Activated B cell treated with CpG ODN at 0.5 μM for 24 hours (primary cell): ENCODE measurements at regions not wholly inside any gene's neighbourhood (a gene's known extent, or its start where the extent isn't known, plus 50 kb on each side); places are given as distances from the start of the nearest gene placed in this dataset.

Experiments used
- ATAC-seq: fragments of 200-7000 bp; cut with Tn5 transposase; one replicate; pipeline ENCODE4 v1.10.0; 2021; ENCODE audit warnings: low read depth, mild to moderate bottlenecking, moderate library complexity
- CTCF ChIA-PET: fragments of 350-600 bp; sonication (Branson Sonifier 250); formaldehyde crosslinking; loops from one replicate; lab custom pipeline; 2021; ENCODE audit warnings: antibody characterized with exemption; lab: Charles Lee
- POLR2A ChIA-PET: fragments of 350-600 bp; sonication (Branson Sonifier 250); formaldehyde crosslinking; loops from one replicate; lab custom pipeline; 2021; ENCODE audit warnings: antibody characterized with exemption; lab: Charles Lee
- DNase-seq: peaks from one replicate; pipeline ENCODE4 v3.0.0; 2022
- H3K27ac Mint-ChIP-seq: one replicate; pipeline ENCODE4 v1.8.0; 2020; ENCODE audit warnings: mixed read lengths
- H3K27me3 Mint-ChIP-seq: one replicate; pipeline ENCODE4 v1.8.0; 2021; ENCODE audit warnings: mixed read lengths
- H3K36me3 Mint-ChIP-seq: one replicate; pipeline ENCODE4 v1.8.0; 2021; ENCODE audit warnings: low read depth, mixed read lengths
- H3K4me1 Mint-ChIP-seq: one replicate; pipeline ENCODE4 v1.8.0; 2021; ENCODE audit warnings: mixed read lengths
- H3K4me3 Mint-ChIP-seq: one replicate; pipeline ENCODE4 v1.8.0; 2020; ENCODE audit warnings: mild to moderate bottlenecking, mixed read lengths
- H3K9me3 Mint-ChIP-seq: one replicate; pipeline ENCODE4 v1.8.0; 2020; ENCODE audit warnings: mixed read lengths
- CTCF ChIP-seq: fragments of 200-600 bp; IDR thresholded peaks from one replicate; pipeline ENCODE4 v1.8.0; 2022; ENCODE audit warnings: antibody characterized with exemption, mild to moderate bottlenecking
- intact Hi-C: fragments of 100-400 bp; cut with micrococcal nuclease; formaldehyde crosslinking; loops from one replicate; pipeline ENCODE4 v1.15.1; 2024

GRCh38 chr11:110909336-110909735 lies 197.1 kb upstream of the ARHGAP20 start:
- POLR2A ChIA-PET = no interaction called here
- CTCF ChIA-PET = no interaction called here
- no peak overlapping the region for H3K4me3 Mint-ChIP-seq
- intact Hi-C loops = no loop called here
- H3K27ac Mint-ChIP-seq = no peak overlapping the region
- peaks cover 2% of the 10 kb centered on the region for H3K9me3 Mint-ChIP-seq
- H3K36me3 Mint-ChIP-seq = no peaks in the 10 kb centered on the region
- no peak for TF ChIP-seq CTCF
- ATAC-seq = no peak
- H3K27me3 Mint-ChIP-seq = peaks cover 2% of the 10 kb centered on the region
- DNase-seq = no peak
- H3K4me1 Mint-ChIP-seq = peaks cover 21% of the 10 kb centered on the region

DNA sequence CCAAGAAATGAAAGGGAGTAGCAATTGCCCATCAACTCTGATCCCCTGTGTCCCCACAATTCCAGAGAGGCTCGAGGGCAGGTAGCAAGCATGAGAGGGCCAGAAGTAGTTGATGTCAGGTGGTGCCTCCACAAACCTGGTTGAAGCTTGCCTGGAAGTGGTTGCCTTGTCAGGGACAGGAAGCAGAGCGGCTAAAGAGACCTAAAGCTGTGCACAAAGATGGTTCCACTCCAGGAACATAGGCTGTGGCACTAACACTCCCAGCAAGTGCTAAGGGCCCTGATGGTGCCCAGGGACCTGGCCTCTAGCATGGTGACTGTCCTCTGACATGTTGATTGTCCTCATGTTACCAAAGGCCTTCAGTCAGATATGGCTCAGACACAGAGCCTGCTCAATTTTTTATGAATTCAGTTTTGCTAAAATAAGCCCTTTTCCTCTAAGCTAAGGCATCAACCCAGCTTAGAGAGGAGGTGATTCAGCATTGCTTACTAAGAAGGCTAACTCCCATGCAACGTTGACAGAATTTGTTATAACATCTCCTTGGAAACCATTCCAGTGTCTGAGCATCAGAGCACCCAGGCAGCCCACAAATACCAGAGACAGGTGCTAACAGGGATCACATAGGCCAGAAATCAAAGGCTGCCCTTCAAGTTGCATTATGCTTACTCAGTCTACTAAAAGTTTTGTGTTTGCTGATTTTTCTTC lies 196.3 kb upstream of the ARHGAP20 start:
- no peak overlapping the region for H3K4me3 Mint-ChIP-seq
- ChIA-PET CTCF (no interaction called here), POLR2A (no interaction called here)
- H3K36me3 Mint-ChIP-seq = no peaks in the 10 kb centered on the region
- intact Hi-C loops = no loop called here
- H3K4me1 Mint-ChIP-seq = peaks cover 21% of the 10 kb centered on the region
- ATAC-seq (no peak), DNase-seq (no peak)
- peaks cover 3% of the 10 kb centered on the region for H3K27me3 Mint-ChIP-seq
- peaks cover 2% of the 10 kb centered on the region for H3K9me3 Mint-ChIP-seq
- no peak for TF ChIP-seq CTCF
- H3K27ac Mint-ChIP-seq = no peak overlapping the region

DNA sequence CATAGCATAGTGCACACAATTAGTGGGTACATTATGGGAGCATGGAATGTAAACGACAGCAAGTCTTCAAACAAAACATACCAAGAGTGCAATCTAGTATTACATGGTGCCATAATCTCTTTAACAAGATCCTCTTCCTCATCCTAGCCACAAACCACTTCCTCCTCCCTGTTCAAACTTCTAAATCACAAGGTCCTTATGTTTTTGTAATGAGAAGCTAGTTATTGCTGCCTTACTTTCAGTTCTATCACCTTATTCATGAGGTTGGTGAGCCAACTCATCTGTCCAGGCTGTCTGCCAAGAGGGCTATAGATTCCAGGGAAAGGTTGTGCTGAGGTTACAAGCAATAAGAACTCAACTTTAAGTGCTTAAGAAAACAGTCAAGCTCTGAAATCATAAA lies 195.4 kb upstream of the ARHGAP20 start:
- peaks cover 2% of the 10 kb centered on the region for H3K9me3 Mint-ChIP-seq
- TF ChIP-seq CTCF = no peak
- DNase-seq = no peak
- H3K4me1 Mint-ChIP-seq = peaks cover 21% of the 10 kb centered on the region
- ATAC-seq = peak; percentile 21
- H3K36me3 Mint-ChIP-seq = no peaks in the 10 kb centered on the region
- no peak overlapping the region for H3K27ac Mint-ChIP-seq
- peak overlapping the region; percentile 19 for H3K4me3 Mint-ChIP-seq
- ChIA-PET CTCF (no interaction called here), POLR2A (no interaction called here)
- intact Hi-C loops = no loop called here
- peaks cover 3% of the 10 kb centered on the region for H3K27me3 Mint-ChIP-seq

GRCh38 chr11:110903830-110904229 lies 191.6 kb upstream of the ARHGAP20 start:
- Mint-ChIP-seq H3K36me3 (no peaks in the 10 kb centered on the region), H3K27ac (no peak overlapping the region), H3K4me1 (peaks cover 20% of the 10 kb centered on the region), H3K27me3 (peaks cover 17% of the 10 kb centered on the region), H3K4me3 (no peak overlapping the region), H3K9me3 (peaks cover 2% of the 10 kb centered on the region)
- ATAC-seq (no peak), DNase-seq (no peak)
- ChIA-PET POLR2A (no interaction called here), CTCF (no interaction called here)
- intact Hi-C loops = loop anchor here (5.0 kb wide), 1 partner anchor 533 kb away; no protein-coding TSS in a partner anchor
- TF ChIP-seq CTCF = no peak

- DNase-seq (no peak), ATAC-seq (no peak)
- POLR2A ChIA-PET = no interaction called here
- intact Hi-C loops = loop anchor here (5.0 kb wide), 1 partner anchor 534 kb away; no protein-coding TSS in a partner anchor
- no peak for TF ChIP-seq CTCF
- no peaks in the 10 kb centered on the region for H3K36me3 Mint-ChIP-seq
- peaks cover 2% of the 10 kb centered on the region for H3K9me3 Mint-ChIP-seq
- H3K4me1 Mint-ChIP-seq = peaks cover 15% of the 10 kb centered on the region
- no peak overlapping the region for H3K4me3 Mint-ChIP-seq
- H3K27ac Mint-ChIP-seq = no peak overlapping the region
- peaks cover 17% of the 10 kb centered on the region for H3K27me3 Mint-ChIP-seq
- CTCF ChIA-PET = no interaction called here
Measured at GRCh38 chr11:110903378-110903777, 191.1 kb upstream of the ARHGAP20 start.
